ENCODE measurements at regions not wholly inside any gene's neighbourhood (a gene's known extent, or its start where the extent isn't known, plus 50 kb on each side); places are given as distances from the start of the nearest gene placed in this dataset.

GRCh38 chr9:89826186-89826585, 221.4 kb downstream of the GADD45G start:
- H3K27ac ChIP-seq = no peak overlapping the region

GRCh38 chr9:89829346-89829745, 224.5 kb downstream of the GADD45G start:
- peaks cover 6 to 11% of the 10 kb centered on the region in 2 experiments for H3K4me1 ChIP-seq (ENCODE audit: control insufficient read depth in 1 of 2, insufficient read depth in 1 of 2, low read depth in 1 of 2, low read length in 1 of 2)
- peaks cover 40% of the 10 kb centered on the region for H3K27me3 ChIP-seq
- no peak overlapping the region for H3K4me3 ChIP-seq (ENCODE audit: low read depth in 1 of 2, low read length in 1 of 2)
- TF ChIP-seq CTCF (IDR thresholded peaks at IDR 0.05) = no peak
- H3K27ac ChIP-seq = no peak overlapping the region
- no peaks in the 10 kb centered on the region for H3K9me3 ChIP-seq
- no peaks in the 10 kb centered on the region for H3K36me3 ChIP-seq

More at GRCh38 chr9:89826186-89826585, 221.4 kb downstream of the GADD45G start:
- Histone ChIP-seq H3K4me3 (ENCODE audit: low read depth in 1 of 2, low read length in 1 of 2) (no peak overlapping the region), H3K4me1 (ENCODE audit: control insufficient read depth in 1 of 2, insufficient read depth in 1 of 2, low read depth in 1 of 2, low read length in 1 of 2) (peaks cover 6 to 11% of the 10 kb centered on the region in 2 experiments), H3K9me3 (no peaks in the 10 kb centered on the region), H3K27me3 (peaks cover 33% of the 10 kb centered on the region), H3K36me3 (no peaks in the 10 kb centered on the region)
- TF ChIP-seq CTCF (IDR thresholded peaks at IDR 0.05) = no peak

- H3K4me1 ChIP-seq (ENCODE audit: control insufficient read depth in 1 of 2, insufficient read depth in 1 of 2, low read depth in 1 of 2, low read length in 1 of 2) = no peaks in the 10 kb centered on the region
- no peaks in the 10 kb centered on the region for H3K9me3 ChIP-seq
- TF ChIP-seq CTCF (IDR thresholded peaks at IDR 0.05) = no peak
- no peak overlapping the region for H3K4me3 ChIP-seq (ENCODE audit: low read depth in 1 of 2, low read length in 1 of 2)
- no peak overlapping the region for H3K27ac ChIP-seq
- H3K27me3 ChIP-seq = peaks cover 27% of the 10 kb centered on the region
- H3K36me3 ChIP-seq = no peaks in the 10 kb centered on the region
These were observed 230.9 kb downstream of the GADD45G start for GRCh38 chr9:89835666-89836065.

GRCh38 chr9:89837162-89837933, 232.5 kb downstream of the GADD45G start:
- Histone ChIP-seq H3K36me3 (no peaks in the 10 kb centered on the region), H3K4me3 (ENCODE audit: low read depth in 1 of 2, low read length in 1 of 2) (no peak overlapping the region), H3K4me1 (ENCODE audit: control insufficient read depth in 1 of 2, insufficient read depth in 1 of 2, low read depth in 1 of 2, low read length in 1 of 2) (no peaks in the 10 kb centered on the region), H3K27me3 (peaks cover 37% of the 10 kb centered on the region), H3K9me3 (no peaks in the 10 kb centered on the region), H3K27ac (no peak overlapping the region)
- no peak for TF ChIP-seq CTCF (IDR thresholded peaks at IDR 0.05)

- Histone ChIP-seq H3K27me3 (peaks cover 39% of the 10 kb centered on the region), H3K27ac (no peak overlapping the region), H3K4me3 (ENCODE audit: low read depth in 1 of 2, low read length in 1 of 2) (no peak overlapping the region), H3K4me1 (ENCODE audit: control insufficient read depth in 1 of 2, insufficient read depth in 1 of 2, low read depth in 1 of 2, low read length in 1 of 2) (no peaks in the 10 kb centered on the region), H3K36me3 (no peaks in the 10 kb centered on the region), H3K9me3 (no peaks in the 10 kb centered on the region)
- no peak for TF ChIP-seq CTCF (IDR thresholded peaks at IDR 0.05)
These were observed 233.1 kb downstream of the GADD45G start for GRCh38 chr9:89837934-89838310.

Measured in neutrophil (primary cell).